HL-60 (cell line): ENCODE measurements at regions not wholly inside any gene's neighbourhood (a gene's known extent, or its start where the extent isn't known, plus 50 kb on each side); places are given as distances from the start of the nearest gene placed in this dataset.

Experiments
- DNase-seq, 2 experiments: peaks; one replicate each; pipeline ENCODE4 v3.0.0-alpha.2; 2010 to 2020; ENCODE audit warnings: low read depth in 1 of 2, low spot score in 1 of 2
- H3K27ac ChIP-seq: fragments of 250-450 bp; sonication (Bioruptor Pico); replicated peaks from 2 replicates; pipeline ENCODE4 v1.5.1; 2020; ENCODE audit warnings: mild to moderate bottlenecking, moderate library complexity
- H3K27me3 ChIP-seq: fragments of 250-450 bp; sonication (Bioruptor Pico); 2 replicates; pipeline ENCODE4 v1.5.1; 2021; ENCODE audit warnings: mild to moderate bottlenecking, moderate library complexity; ENCODE audit not compliant: insufficient read depth, poor library complexity, severe bottlenecking
- H3K4me3 ChIP-seq: replicated peaks from 2 replicates; pipeline ENCODE4 v1.5.1; 2011; ENCODE audit warnings: mild to moderate bottlenecking, control low read depth, low read length; ENCODE audit not compliant: insufficient read depth
- CTCF ChIP-seq: IDR thresholded peaks from one replicate; pipeline ENCODE4 v1.5.1; 2011; ENCODE audit warnings: low read length, control low read depth, inconsistent platforms; ENCODE audit not compliant: insufficient read depth
- GABPA ChIP-seq: IDR thresholded peaks from 2 replicates; pipeline ENCODE4 v1.6.1; 2012; ENCODE audit warnings: low read depth
- POLR2AphosphoS5 ChIP-seq: IDR thresholded peaks from 2 replicates; pipeline ENCODE4 v1.6.1; 2012; ENCODE audit warnings: low read depth
- REST ChIP-seq: IDR thresholded peaks from 2 replicates; pipeline ENCODE4 v1.6.1; 2012; ENCODE audit warnings: low read depth; ENCODE audit not compliant: insufficient replicate concordance
- SPI1 ChIP-seq: IDR thresholded peaks from 2 replicates; pipeline ENCODE4 v1.6.1; 2012; ENCODE audit warnings: low read depth, mild to moderate bottlenecking, borderline replicate concordance

DNA sequence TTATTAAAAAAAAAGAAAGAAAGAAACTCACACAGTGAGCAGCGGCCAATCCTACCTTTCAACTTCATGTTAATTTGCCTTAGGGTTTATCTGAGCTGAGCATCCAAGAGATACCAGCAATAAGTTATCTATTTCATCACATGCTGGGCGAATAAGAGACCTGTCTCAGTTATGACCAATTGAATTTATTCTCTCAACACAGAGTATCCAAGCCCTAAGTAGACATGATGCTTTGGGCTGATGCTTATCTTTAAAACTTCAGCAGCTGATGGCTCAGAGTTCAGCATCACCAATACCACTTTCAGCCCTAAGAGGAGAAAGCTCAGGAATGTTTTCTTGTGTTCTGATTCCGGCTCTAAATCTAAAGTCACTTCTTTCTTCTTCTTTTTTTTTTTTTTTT is 489.0 kb upstream of the ZFHX3 start:
- Histone ChIP-seq H3K27ac (no peak overlapping the region), H3K27me3 (peaks cover 4% of the 10 kb centered on the region), H3K4me3 (no peak overlapping the region)
- TF ChIP-seq SPI1 (no peak), POLR2AphosphoS5 (no peak), REST (no peak), CTCF (no peak), GABPA (no peak)
- no peak for DNase-seq

- Histone ChIP-seq H3K27me3 (peaks cover 2% of the 10 kb centered on the region), H3K4me3 (no peak overlapping the region), H3K27ac (no peak overlapping the region)
- TF ChIP-seq SPI1: no peak
- no peak for TF ChIP-seq GABPA
- no peak for TF ChIP-seq POLR2AphosphoS5
- no peak for TF ChIP-seq CTCF
- no peak for TF ChIP-seq REST
- DNase-seq: no peak
Observed at GRCh38 chr16:73531021-73531420, 483.1 kb upstream of the ZFHX3 start.

GRCh38 chr16:73530529-73530928 is 482.6 kb upstream of the ZFHX3 start:
- Histone ChIP-seq H3K4me3 (no peak overlapping the region), H3K27me3 (peaks cover 2% of the 10 kb centered on the region), H3K27ac (no peak overlapping the region)
- TF ChIP-seq SPI1 (no peak), REST (no peak), CTCF (no peak), GABPA (no peak), POLR2AphosphoS5 (no peak)
- no peak for DNase-seq
